Activated T-helper 1 cell treated with anti-CD3 and anti-CD28 coated beads, Interleukin-12 subunit alpha, Interleukin-12 subunit beta, Interleukin-2, Interleukin-4 antibody, amounts not matched to agents 30 ng/mL and 10 ng/mL and 1 ng/mL, durations not matched to agents 14 hours and 24 hours and 36 hours (primary cell): ENCODE measurements at regions not wholly inside any gene's neighbourhood (a gene's known extent, or its start where the extent isn't known, plus 50 kb on each side); places are given as distances from the start of the nearest gene placed in this dataset.

Experiments used
- DNase-seq: peaks from one replicate; pipeline ENCODE4 v3.0.0; 2021; ENCODE audit warnings: low spot score
- H3K27ac Mint-ChIP-seq: one replicate; pipeline ENCODE4 v1.8.0; 2021; ENCODE audit warnings: mild to moderate bottlenecking, mixed read lengths
- H3K27me3 Mint-ChIP-seq: one replicate; pipeline ENCODE4 v1.8.0; 2022; ENCODE audit warnings: mild to moderate bottlenecking, moderate library complexity, mixed read lengths; ENCODE audit not compliant: insufficient read depth
- H3K36me3 Mint-ChIP-seq: one replicate; pipeline ENCODE4 v1.8.0; 2021; ENCODE audit warnings: low read depth, mixed read lengths
- H3K4me1 Mint-ChIP-seq: one replicate; pipeline ENCODE4 v1.8.0; 2021; ENCODE audit warnings: low read depth, mixed read lengths
- H3K4me3 Mint-ChIP-seq: one replicate; pipeline ENCODE4 v1.8.0; 2021; ENCODE audit warnings: mild to moderate bottlenecking, moderate library complexity, mixed read lengths
- H3K9me3 Mint-ChIP-seq: one replicate; pipeline ENCODE4 v1.8.0; 2021; ENCODE audit warnings: mixed read lengths
- intact Hi-C: fragments of 100-400 bp; cut with micrococcal nuclease; formaldehyde crosslinking; loops from one replicate; pipeline ENCODE4 v1.15.1; 2024

DNA sequence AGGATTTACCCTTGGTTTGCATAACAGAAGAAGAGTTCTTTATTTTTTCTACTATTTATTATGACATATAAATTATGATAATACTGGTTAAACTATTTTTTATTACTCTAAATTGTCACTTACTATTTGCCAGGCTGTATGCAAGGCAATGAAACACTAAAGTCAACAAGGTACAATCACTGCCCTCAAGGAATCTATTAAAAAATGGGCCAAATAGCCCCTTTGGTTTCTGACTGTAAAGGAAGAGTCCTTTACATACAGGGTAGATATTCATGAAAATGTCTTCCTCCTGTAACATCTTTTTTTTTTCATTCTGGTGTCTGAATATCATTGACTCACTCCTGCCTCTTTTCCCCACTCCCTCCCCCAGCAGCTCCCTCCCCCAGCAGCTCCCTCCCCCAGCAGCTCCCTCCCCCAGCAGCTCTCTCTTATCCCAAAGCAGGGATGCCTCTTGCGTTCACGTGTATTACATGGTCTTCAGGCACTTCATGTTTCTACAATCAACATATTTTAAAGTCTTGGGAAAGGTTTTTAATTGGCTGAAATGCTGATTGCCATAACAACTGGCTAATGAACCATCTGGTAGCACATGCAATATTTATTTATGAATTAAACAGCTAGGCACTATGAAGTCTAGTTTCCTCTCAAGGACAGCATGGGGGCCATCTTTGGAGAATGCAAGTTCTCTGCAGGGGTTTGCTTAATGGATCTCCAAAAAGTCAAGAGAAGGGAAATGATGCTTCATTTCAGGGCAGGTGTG is 400.4 kb upstream of the PLXNA2 start:
- Mint-ChIP-seq H3K4me1 (no peaks in the 10 kb centered on the region), H3K36me3 (no peaks in the 10 kb centered on the region), H3K27ac (no peak overlapping the region), H3K27me3 (peaks cover 5% of the 10 kb centered on the region), H3K4me3 (no peak overlapping the region), H3K9me3 (no peaks in the 10 kb centered on the region)
- intact Hi-C loops = no loop called here
- no peak for DNase-seq

DNA sequence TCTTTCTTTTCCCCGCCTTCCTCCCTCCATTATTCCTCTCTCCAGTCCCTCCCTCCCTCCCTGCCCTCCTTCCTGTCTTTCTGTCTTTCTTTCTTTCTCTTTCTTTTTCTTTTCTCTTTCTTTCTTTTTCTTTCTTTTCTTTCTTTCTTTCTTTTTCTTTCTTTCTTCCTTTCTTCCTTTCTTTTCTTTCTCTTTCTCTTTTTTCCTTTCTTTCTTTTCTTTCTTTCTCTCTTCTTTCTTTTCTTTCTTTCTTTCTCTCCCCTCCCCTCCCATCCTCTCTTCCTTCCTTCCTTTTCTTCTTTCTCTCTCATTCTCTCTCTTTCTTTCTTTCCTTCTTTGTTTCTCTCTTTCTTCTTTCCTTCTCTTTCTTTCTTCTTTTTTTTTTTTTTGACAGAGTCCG is 402.2 kb upstream of the PLXNA2 start:
- Mint-ChIP-seq H3K9me3 (no peaks in the 10 kb centered on the region), H3K27ac (no peak overlapping the region), H3K4me3 (no peak overlapping the region), H3K4me1 (no peaks in the 10 kb centered on the region), H3K27me3 (peaks cover 5% of the 10 kb centered on the region), H3K36me3 (no peaks in the 10 kb centered on the region)
- intact Hi-C loops = no loop called here
- no peak for DNase-seq

- peaks cover 11% of the 10 kb centered on the region for H3K27me3 Mint-ChIP-seq
- no peaks in the 10 kb centered on the region for H3K4me1 Mint-ChIP-seq
- intact Hi-C loops = no loop called here
- H3K4me3 Mint-ChIP-seq = no peak overlapping the region
- no peaks in the 10 kb centered on the region for H3K36me3 Mint-ChIP-seq
- H3K9me3 Mint-ChIP-seq = no peaks in the 10 kb centered on the region
- no peak for DNase-seq
- no peak overlapping the region for H3K27ac Mint-ChIP-seq
Measured at GRCh38 chr1:208648146-208648545, 404.0 kb upstream of the PLXNA2 start.

DNA sequence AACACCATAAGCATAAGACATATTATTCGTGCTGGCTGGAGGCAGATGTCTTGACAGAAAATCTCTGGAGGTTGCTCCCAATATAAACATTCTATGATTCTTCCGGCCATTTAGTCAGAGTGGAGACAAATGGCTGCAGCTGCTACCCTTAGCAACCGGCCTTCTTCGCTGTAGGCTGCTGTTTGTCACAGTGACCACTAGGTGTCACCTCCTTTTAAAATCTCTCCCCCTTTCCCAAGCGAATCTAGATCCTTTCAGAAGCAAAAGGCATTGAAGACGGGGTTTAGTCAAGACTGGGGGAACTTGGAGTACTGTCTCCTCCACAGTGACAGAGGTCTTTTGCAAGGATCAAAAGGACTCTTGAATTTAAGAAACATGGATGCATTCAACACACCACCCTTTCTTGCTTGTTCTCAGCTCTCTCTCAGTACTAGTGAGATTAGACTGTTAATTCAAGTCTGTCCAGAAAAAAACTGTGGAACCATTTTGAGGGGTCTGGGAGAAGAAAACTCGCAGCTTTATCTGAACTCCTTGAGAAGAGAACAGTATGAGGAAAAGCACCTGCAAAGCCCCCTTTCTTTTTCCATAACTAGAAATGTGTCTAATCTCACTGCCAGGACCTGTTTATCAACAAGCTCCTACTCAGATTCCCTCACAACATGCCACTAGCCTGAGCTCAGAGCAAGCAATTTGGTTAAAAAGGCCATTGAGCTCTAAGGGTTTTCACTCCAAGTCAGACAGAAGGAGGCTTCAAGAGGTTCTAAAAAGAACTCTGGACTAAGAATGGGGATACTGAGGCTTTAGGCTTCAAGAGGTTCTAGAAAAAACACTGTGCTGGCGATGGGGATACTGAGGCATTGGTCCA is 408.3 kb upstream of the PLXNA2 start:
- intact Hi-C loops = loop anchor here (1.0 kb wide), 2 partner anchors 596 to 914 kb away; no protein-coding TSS in a partner anchor

DNA sequence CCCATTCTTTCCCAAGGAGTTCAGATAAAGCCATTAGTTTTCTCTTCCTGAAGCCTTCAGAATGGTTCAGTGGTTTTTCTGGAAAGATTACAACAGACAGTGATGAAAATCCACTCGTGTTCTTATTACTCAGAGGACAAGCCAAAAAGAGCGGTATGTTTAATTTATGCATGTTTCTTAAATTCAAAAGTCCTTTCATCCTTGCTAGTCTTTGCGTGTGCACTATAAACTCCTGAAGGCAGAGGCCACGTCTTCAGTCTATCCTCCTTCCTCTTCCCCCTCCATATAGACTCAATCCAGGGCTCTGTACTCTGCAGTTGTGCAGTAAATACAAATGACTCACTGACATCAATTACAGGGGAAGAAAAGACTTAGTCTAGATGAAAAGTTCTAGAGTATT is 409.2 kb upstream of the PLXNA2 start:
- DNase-seq = no peak
- intact Hi-C loops = no loop called here
- Mint-ChIP-seq H3K27ac (no peak overlapping the region), H3K9me3 (no peaks in the 10 kb centered on the region), H3K27me3 (peaks cover 11% of the 10 kb centered on the region), H3K36me3 (no peaks in the 10 kb centered on the region), H3K4me3 (no peak overlapping the region), H3K4me1 (no peaks in the 10 kb centered on the region)

More for the DNA sequence above, 408.3 kb upstream of the PLXNA2 start:
- no peaks in the 10 kb centered on the region for H3K36me3 Mint-ChIP-seq
- no peaks in the 10 kb centered on the region for H3K9me3 Mint-ChIP-seq
- no peaks in the 10 kb centered on the region for H3K4me1 Mint-ChIP-seq
- no peak overlapping the region for H3K4me3 Mint-ChIP-seq
- peaks cover 11% of the 10 kb centered on the region for H3K27me3 Mint-ChIP-seq
- DNase-seq = peak; percentile 5
- no peak overlapping the region for H3K27ac Mint-ChIP-seq

DNA sequence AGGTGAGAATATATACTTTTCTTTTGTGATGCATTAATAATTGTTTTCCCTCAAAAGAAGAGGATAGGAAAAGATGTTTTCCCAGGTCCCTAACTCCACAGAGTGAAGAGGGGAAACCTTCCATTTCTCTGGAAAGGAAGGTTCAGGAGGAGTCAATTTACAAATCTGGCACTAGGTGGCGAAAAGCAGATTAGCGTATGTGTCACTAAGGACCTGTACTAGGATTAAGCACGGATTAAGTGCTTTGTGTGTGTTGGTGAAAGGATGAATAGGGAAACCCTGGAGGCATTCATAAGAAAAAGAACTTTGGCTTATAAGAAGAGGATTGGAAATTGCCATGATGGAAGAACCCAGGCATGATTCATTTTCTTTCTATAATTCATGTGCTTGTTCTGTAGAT is 410.1 kb upstream of the PLXNA2 start:
- Mint-ChIP-seq H3K4me1 (no peaks in the 10 kb centered on the region), H3K27me3 (peaks cover 11% of the 10 kb centered on the region), H3K9me3 (no peaks in the 10 kb centered on the region), H3K36me3 (no peaks in the 10 kb centered on the region), H3K27ac (no peak overlapping the region), H3K4me3 (no peak overlapping the region)
- DNase-seq = no peak
- intact Hi-C loops = no loop called here

GRCh38 chr1:208665936-208666335 is 421.8 kb upstream of the PLXNA2 start:
- Mint-ChIP-seq H3K4me3 (no peak overlapping the region), H3K27me3 (peaks cover 3% of the 10 kb centered on the region), H3K27ac (no peak overlapping the region), H3K4me1 (no peaks in the 10 kb centered on the region), H3K9me3 (no peaks in the 10 kb centered on the region), H3K36me3 (no peaks in the 10 kb centered on the region)
- no peak for DNase-seq
- intact Hi-C loops = no loop called here

DNA sequence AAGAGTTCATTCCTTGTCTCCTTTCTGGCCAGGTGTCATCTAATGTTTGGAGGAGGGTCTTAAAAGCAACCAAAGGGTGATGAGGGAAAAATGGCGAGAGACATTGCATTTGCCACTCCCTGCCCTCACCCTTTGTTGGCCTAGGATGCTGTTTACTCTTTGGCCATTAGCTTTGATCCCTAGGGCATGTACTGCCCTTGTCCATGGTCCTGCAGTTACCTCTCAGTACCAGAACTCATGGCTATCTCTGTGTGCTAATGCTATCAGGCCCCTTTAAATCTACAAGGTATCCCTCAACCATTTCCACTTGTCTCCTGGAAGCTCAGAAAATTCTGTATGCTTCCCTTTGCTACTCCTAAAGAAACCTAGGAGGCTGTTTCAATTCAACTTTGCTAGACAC is 424.8 kb upstream of the PLXNA2 start:
- intact Hi-C loops = no loop called here
- Mint-ChIP-seq H3K9me3 (no peaks in the 10 kb centered on the region), H3K4me3 (no peak overlapping the region), H3K27ac (no peak overlapping the region), H3K27me3 (peaks cover 3% of the 10 kb centered on the region), H3K36me3 (no peaks in the 10 kb centered on the region), H3K4me1 (no peaks in the 10 kb centered on the region)
- DNase-seq = no peak

GRCh38 chr1:208670778-208671177 is 426.6 kb upstream of the PLXNA2 start:
- no peak for DNase-seq
- Mint-ChIP-seq H3K27ac (no peak overlapping the region), H3K4me1 (no peaks in the 10 kb centered on the region), H3K9me3 (no peaks in the 10 kb centered on the region), H3K27me3 (peaks cover 3% of the 10 kb centered on the region), H3K36me3 (no peaks in the 10 kb centered on the region), H3K4me3 (no peak overlapping the region)
- intact Hi-C loops = no loop called here

DNA sequence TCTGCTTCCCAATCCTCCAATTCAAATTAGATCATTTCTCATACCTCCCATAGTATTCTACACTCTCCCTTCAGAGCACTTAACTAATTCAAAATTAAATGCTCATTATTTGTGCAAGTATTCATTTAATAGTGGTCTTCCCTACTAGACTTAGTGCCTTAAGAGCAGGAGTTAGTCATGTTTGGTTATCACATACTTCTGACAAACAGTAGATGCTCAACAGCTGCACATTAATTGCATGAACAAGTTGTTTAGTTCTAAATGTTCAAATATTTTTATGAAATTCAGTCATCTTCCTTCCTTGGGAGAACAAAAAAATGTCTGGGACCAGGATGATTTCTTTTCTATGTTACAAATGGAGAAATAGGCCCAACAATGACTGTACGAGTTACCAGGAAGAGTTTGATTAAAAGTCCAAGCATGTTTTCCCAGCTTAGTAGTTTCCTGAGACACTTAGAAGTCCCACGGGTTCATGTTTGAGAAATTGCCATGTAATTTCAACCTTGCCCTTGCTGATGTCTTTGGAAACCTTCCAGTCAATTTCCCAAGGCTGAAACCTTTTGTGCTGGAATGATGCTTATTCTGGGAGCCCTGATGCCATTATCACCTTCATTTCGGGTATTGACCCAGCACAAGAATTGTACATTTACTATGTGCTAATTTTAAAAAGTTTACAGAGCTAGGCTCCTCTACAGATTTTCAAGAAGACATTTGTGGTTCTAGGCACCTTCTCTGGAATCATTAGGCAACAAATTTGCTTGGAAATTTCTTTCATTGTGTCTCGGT is 437.9 kb upstream of the PLXNA2 start:
- no peaks in the 10 kb centered on the region for H3K9me3 Mint-ChIP-seq
- intact Hi-C loops = no loop called here
- H3K4me3 Mint-ChIP-seq = no peak overlapping the region
- peaks cover 7% of the 10 kb centered on the region for H3K27me3 Mint-ChIP-seq
- no peak for DNase-seq
- H3K27ac Mint-ChIP-seq = no peak overlapping the region
- no peaks in the 10 kb centered on the region for H3K4me1 Mint-ChIP-seq
- no peaks in the 10 kb centered on the region for H3K36me3 Mint-ChIP-seq

DNA sequence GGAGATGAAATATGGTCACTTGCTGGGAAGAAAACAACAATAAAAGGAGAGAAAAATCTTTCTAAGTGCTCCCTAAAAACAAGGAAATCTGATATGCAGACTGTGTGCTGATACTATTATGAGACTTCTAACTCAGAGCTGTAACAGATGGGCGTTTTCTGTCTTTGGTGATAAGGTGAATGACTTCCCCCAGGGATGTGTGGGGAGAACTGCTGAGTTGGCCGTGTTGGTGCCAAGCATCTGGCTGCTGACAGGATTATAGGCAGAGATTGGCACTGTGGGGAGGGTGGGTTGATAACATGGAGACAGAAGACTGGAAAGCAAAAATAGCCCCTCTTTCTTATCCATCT is 438.5 kb upstream of the PLXNA2 start:
- Mint-ChIP-seq H3K36me3 (no peaks in the 10 kb centered on the region), H3K9me3 (no peaks in the 10 kb centered on the region), H3K4me1 (no peaks in the 10 kb centered on the region), H3K4me3 (no peak overlapping the region), H3K27ac (no peak overlapping the region), H3K27me3 (peaks cover 7% of the 10 kb centered on the region)
- intact Hi-C loops = no loop called here
- DNase-seq = no peak

DNA sequence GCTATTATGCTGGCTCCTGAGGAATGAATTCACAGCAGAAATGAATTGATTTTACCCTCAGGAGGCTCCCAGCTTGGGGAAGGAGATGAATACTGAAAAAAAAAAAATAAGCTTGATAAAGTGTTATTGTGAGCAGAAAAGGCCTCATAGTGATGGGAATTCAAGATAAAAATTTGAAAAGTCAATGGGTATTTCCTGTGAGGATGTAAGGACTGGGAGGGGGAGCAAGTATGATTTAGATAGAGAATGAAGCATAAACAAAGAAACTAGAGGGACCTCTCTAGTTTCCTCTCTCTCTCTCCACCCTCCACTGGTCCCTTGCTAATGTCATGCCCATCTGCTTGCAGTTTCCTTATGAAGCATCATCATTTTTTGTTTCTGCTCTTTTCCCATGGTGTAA is 439.0 kb upstream of the PLXNA2 start:
- no peak for DNase-seq
- Mint-ChIP-seq H3K27me3 (peaks cover 7% of the 10 kb centered on the region), H3K36me3 (no peaks in the 10 kb centered on the region), H3K9me3 (no peaks in the 10 kb centered on the region), H3K4me3 (no peak overlapping the region), H3K27ac (no peak overlapping the region), H3K4me1 (no peaks in the 10 kb centered on the region)
- intact Hi-C loops = no loop called here

GRCh38 chr1:208684192-208684591 is 440.0 kb upstream of the PLXNA2 start:
- peaks cover 7% of the 10 kb centered on the region for H3K27me3 Mint-ChIP-seq
- intact Hi-C loops = no loop called here
- H3K9me3 Mint-ChIP-seq = no peaks in the 10 kb centered on the region
- DNase-seq = no peak
- H3K27ac Mint-ChIP-seq = no peak overlapping the region
- H3K36me3 Mint-ChIP-seq = no peaks in the 10 kb centered on the region
- no peak overlapping the region for H3K4me3 Mint-ChIP-seq
- H3K4me1 Mint-ChIP-seq = no peaks in the 10 kb centered on the region
